ENCODE measurements at regions not wholly inside any gene's neighbourhood (a gene's known extent, or its start where the extent isn't known, plus 50 kb on each side); places are given as distances from the start of the nearest gene placed in this dataset.

GRCh38 chr21:43272591-43272990 is 103.8 kb downstream of the CRYAA start:
- TF ChIP-seq CTCF (IDR thresholded peaks at IDR 0.05; ENCODE audit: low read length), result no peak
- TF ChIP-seq EZH2 (IDR thresholded peaks at IDR 0.05; ENCODE audit: borderline replicate concordance, low read length), result no peak
